Ureter (tissue), 1 donor: ENCODE measurements at regions not wholly inside any gene's neighbourhood (a gene's known extent, or its start where the extent isn't known, plus 50 kb on each side); places are given as distances from the start of the nearest gene placed in this dataset.
"Not testable (repeated sequence)": the region's sequence is repeated elsewhere in the genome, so short reads cannot be mapped to it uniquely, and the experiment has no call there.

ENCODE experiments used
- DNase-seq: peaks from one replicate; pipeline ENCODE4 v3.0.0-alpha.2; 2020; ENCODE audit warnings: low spot score
- donor health status: DM: yes; HTN: yes; CAD: no.

GRCh38 chrX:35622040-35622439 is 176.1 kb upstream of the MAGEB16 start:
- DNase-seq, result no peak

DNA sequence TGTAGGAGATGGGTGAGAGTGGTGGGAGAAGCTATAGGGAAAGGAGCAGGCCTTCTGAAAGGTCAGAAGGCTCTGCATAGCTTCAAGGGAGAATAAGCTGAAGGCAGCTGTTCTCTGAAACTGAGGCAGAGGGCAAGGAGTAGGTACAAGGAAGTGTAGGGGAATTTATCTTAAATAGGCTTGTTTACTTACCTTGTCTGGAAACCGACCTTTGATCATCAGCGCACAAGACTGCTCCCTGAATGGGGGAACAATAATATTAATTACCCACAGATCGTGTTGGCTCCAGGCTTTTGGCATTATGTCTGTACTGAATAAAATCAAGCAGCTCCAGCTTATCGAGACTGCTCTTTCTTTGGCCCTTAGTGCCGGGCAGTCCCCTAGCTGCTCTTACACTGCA is 175.5 kb upstream of the MAGEB16 start:
- no peak for DNase-seq

DNA sequence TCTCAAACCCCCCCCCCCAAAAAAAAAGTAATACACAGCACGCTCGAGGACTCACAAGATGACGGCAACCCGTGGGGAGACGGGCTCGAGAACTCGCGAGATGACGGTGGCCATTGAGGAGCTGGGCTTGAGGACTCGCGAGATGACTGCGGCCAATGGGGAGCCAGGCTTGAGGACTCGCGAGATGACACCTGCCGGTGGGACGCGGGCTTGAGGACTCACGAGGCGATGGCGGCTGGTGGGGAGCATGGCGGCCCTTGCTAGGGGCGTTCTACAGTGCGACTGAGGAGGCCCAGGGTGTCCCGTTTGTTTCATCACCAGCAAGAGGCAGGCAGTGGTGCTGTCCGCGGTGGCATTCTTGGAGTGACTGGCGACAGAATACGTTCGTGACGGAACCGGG is 172.4 kb upstream of the MAGEB16 start:
- no peak for DNase-seq

DNA sequence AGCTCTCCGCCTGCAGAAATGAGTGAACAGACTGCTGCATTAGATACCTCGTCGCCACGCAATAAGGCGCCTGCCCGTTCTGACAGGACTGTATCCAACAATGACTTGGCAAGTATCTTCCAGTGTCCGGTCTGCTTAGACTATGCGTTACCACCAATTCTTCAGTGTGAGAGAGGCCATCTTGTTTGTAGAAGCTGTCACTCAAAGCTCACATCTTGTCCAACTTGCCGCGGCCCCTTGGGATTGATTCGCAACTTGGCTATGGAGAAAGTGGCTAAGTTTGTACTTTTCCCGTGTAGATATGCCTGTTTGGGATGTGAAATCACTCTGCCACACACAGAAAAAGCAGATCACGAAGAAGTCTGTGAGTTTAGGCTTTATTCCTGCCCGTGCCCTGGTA is 172.0 kb upstream of the MAGEB16 start:
- DNase-seq, result no peak

- not testable (repeated sequence) for DNase-seq
Measured at GRCh38 chrX:35635971-35636370, 162.2 kb upstream of the MAGEB16 start.

DNA sequence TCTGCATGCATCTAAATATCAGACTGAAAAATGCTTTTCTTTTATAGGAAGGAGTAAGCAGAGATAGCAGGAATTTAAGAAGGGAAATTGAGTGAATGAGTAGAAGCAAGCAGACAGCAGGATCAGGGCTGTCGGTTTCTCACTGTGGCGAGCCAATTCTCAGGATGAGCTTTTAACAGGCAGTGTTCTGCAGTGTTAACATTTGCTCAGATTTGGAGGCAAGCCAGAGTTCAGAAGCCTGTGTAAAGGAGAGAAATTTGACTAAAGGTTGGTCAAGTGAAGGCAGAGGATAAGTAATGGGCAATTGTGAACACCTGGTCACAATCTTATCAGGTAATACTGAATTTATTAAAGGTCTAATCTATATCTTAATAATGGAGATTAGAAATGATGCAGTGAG is 133.3 kb upstream of the MAGEB16 start:
- DNase-seq, result no peak

GRCh38 chrX:35665311-35665710 is 132.8 kb upstream of the MAGEB16 start:
- no peak for DNase-seq

- DNase-seq, result no peak
Measured at GRCh38 chrX:35670889-35671288, 127.3 kb upstream of the MAGEB16 start.

GRCh38 chrX:35675151-35675550 is 123.0 kb upstream of the MAGEB16 start:
- no peak for DNase-seq

- no peak for DNase-seq
Measured at GRCh38 chrX:35680940-35681346, 117.2 kb upstream of the MAGEB16 start.

GRCh38 chrX:35682476-35682875 is 115.7 kb upstream of the MAGEB16 start:
- no peak for DNase-seq

- no peak for DNase-seq
Measured at GRCh38 chrX:35696760-35697234, 101.3 kb upstream of the MAGEB16 start.

GRCh38 chrX:35699642-35700041 is 98.5 kb upstream of the MAGEB16 start:
- no peak for DNase-seq

DNA sequence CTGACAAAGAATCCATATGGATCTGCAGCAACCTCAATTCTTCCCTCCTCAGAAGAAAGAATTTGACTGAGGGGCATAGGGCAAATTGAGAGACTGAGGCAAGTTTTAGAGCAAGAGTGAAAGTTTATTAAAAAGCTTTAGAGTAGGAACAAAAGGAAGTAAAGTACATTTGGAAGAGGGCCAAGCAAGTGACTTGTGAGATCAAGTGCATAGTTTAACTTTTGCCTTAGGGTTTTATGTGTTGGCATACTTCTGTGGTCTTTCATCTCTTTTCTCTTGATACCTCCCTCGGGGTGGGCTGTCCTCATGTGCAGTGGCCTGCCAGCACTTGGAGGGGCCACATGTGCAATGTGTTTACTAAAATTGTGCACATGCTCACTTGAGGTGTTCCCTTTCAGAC is 98.0 kb upstream of the MAGEB16 start:
- DNase-seq, result no peak

- DNase-seq, result no peak
Measured at GRCh38 chrX:35711281-35711680, 86.9 kb upstream of the MAGEB16 start.

GRCh38 chrX:35722128-35722527 is 76.0 kb upstream of the MAGEB16 start:
- no peak for DNase-seq

- DNase-seq, result no peak
Measured at GRCh38 chrX:35726176-35726575, 72.0 kb upstream of the MAGEB16 start.

DNA sequence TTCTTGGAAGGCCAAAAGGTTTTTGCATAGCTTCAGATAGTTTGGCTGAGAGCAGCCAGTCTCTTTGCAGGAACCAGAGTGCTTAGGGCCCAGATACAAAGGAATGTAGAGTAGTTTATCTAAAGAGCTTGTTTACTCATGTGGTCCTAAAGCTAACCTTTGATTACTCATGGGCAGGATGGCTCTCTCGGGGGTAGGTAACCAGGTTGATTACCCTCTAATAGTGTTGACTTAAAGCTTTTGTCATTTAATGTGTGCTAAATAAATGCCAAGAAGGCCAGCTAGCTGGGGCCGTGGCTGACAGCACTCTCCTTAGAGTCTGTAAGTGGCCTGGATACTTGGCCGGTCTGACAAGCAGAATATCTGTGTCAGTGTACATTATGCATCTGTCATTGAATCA is 69.7 kb upstream of the MAGEB16 start:
- DNase-seq, result no peak

DNA sequence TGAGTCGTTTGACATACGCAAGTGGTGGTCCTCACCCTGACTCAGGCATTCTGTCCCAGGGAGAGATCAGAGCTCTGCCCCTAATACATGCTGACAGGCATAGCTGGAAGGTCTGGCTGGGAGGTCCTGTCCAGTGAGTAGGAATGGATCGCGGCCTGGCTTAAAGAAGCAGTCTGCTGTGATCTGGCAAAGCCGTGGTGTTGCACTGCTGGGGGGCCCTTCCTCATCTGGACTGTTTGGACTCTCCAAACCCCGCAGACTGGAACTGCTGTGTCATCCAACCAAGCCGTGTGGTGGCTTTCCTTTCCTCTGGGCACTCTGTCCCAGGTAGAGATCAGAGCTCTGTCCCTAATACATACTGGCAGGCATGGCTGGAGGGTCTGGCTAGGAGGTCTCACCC is 64.3 kb upstream of the MAGEB16 start:
- no peak for DNase-seq

GRCh38 chrX:35741142-35741541 is 57.0 kb upstream of the MAGEB16 start:
- DNase-seq, result no peak

- DNase-seq, result no peak
Measured at GRCh38 chrX:35743331-35743730, 54.8 kb upstream of the MAGEB16 start.
